ENCODE measurements at regions not wholly inside any gene's neighbourhood (a gene's known extent, or its start where the extent isn't known, plus 50 kb on each side); places are given as distances from the start of the nearest gene placed in this dataset.

GRCh38 chr1:227453631-227454355, 109.6 kb upstream of the ZNF678 start:
- Histone ChIP-seq H3K27ac (ENCODE audit: insufficient read depth, low read depth, low read length) (no peak overlapping the region), H3K79me2 (ENCODE audit: control insufficient read depth, insufficient read depth, low read length) (no peaks in the 10 kb centered on the region), H3K4me2 (ENCODE audit: insufficient read depth, low read length) (no peak overlapping the region), H3K27me3 (ENCODE audit: control insufficient read depth in 2 of 2, insufficient read depth in 2 of 2, low read length in 2 of 2) (peaks cover 13 to 18% of the 10 kb centered on the region in 2 experiments), H3K4me3 (replicated peaks in 1 of 3; ENCODE audit: insufficient read depth in 1 of 3, low read depth in 1 of 3, low read length in 3 of 3) (no peak overlapping the region), H3K9me1 (replicated peaks; ENCODE audit: control insufficient read depth, extremely low read depth, insufficient read depth, low read length) (no peaks in the 10 kb centered on the region), H3K9ac (replicated peaks; ENCODE audit: extremely low read depth, insufficient read depth, low read length) (no peak overlapping the region), H4K20me1 (replicated peaks; ENCODE audit: control insufficient read depth, extremely low read depth, insufficient read depth, low read length) (no peaks in the 10 kb centered on the region), H3K4me1 (ENCODE audit: control insufficient read depth, extremely low read depth, insufficient read depth, low read length) (no peaks in the 10 kb centered on the region), H3K9me3 (replicated peaks; ENCODE audit: control insufficient read depth, insufficient read depth, low read length) (no peaks in the 10 kb centered on the region), H3K36me3 (ENCODE audit: control insufficient read depth in 2 of 2, extremely low read depth in 1 of 2, insufficient read depth in 2 of 2, low read length in 2 of 2) (no peaks in the 10 kb centered on the region), H2AFZ (ENCODE audit: low read depth, low read length) (no peak overlapping the region)
- dilution Hi-C loops (cut with MboI; ENCODE audit: extremely low pct_ligation_motif_present, low sequenced_read_pairs), result no loop called here
- DNase-seq (ENCODE audit: low read depth, low spot score) (no peak), FAIRE-seq (no peak)
- TF ChIP-seq MYC (IDR thresholded peaks at IDR 0.05; ENCODE audit: low read depth, low read length), result no peak
- TF ChIP-seq MAX (IDR thresholded peaks at IDR 0.05; ENCODE audit: insufficient read depth, insufficient read length), result no peak
- no peak for TF ChIP-seq CTCF (IDR thresholded peaks at IDR 0.05; ENCODE audit: extremely low read depth in 1 of 2, insufficient read depth in 1 of 2, low read depth in 1 of 2, low read length in 2 of 2)
- no peak for TF ChIP-seq GATA2 (IDR thresholded peaks at IDR 0.05; ENCODE audit: insufficient read depth, insufficient read length, low read depth, low read length)
- TF ChIP-seq POLR2A (IDR thresholded peaks at IDR 0.05; ENCODE audit: low read depth, low read length), result no peak
- no peak for TF ChIP-seq EZH2 (IDR thresholded peaks at IDR 0.05; ENCODE audit: borderline replicate concordance, low read depth, low read length, severe bottlenecking)
- no peak for TF ChIP-seq POLR2AphosphoS5 (IDR thresholded peaks at IDR 0.05; ENCODE audit: insufficient read depth, low read depth, low read length)
- no peak for TF ChIP-seq FOS (IDR thresholded peaks at IDR 0.05; ENCODE audit: borderline replicate concordance, insufficient read depth, low read length)
- no peak for TF ChIP-seq JUN (IDR thresholded peaks at IDR 0.05; ENCODE audit: borderline replicate concordance, insufficient read depth, insufficient read length, low read depth)
- intact Hi-C loops (cut with micrococcal nuclease), result no loop called here
- ChIA-PET CTCF (interaction anchor here (1.2 to 1.3 kb wide), 3 partner anchors 541 to 845 kb away, joined by 3 to 4 read pairs (median 3); no protein-coding TSS in a partner anchor), POLR2A (no interaction called here)
- no TSS peak for BruUV-seq (replicated peaks)

All from endothelial cell of umbilical vein (primary cell).